HG02678 (cell line): ENCODE measurements at regions not wholly inside any gene's neighbourhood (a gene's known extent, or its start where the extent isn't known, plus 50 kb on each side); places are given as distances from the start of the nearest gene placed in this dataset.

ENCODE experiments used
- ATAC-seq: cut with Tn5 transposase; IDR thresholded peaks from one replicate; pipeline ENCODE4 v1.9.1; 2021; ENCODE audit warnings: mild to moderate bottlenecking, moderate library complexity; ENCODE audit not compliant: unreplicated experiment

DNA sequence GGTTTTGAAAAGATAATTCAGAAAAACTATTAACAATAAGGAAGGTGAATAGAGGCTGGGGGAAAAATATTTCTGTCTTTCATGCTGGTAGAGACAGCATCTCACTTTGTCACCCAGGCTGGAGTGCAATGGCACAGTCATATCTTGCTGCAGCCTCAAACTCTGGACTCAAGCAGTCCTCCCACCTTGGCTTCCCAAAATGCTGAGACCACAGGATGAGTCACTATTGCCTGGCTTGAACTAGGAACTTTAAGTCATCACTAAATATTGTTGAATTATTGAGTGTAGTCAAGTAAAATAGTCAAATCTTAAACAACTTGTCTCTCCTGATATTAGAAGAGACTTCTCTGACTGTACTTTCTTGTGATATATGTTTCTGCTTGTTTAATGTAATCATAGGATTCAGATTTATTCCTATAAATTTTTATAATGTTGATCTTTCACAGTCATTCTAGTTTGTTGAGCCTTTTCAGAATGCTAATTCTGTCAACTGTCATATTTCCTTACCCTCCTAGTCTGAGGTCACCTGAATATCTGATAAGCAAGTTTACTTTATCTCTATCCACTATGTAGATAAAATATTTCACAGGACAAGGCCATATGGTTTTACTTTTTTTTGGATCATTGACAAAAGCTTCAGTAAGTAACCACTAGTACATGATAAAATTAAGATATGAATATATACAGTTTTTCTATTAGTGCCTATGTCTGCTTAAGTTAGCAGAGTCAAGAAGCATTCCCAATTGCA is 1696.5 kb downstream of the MAT2B start:
- no peak for ATAC-seq

DNA sequence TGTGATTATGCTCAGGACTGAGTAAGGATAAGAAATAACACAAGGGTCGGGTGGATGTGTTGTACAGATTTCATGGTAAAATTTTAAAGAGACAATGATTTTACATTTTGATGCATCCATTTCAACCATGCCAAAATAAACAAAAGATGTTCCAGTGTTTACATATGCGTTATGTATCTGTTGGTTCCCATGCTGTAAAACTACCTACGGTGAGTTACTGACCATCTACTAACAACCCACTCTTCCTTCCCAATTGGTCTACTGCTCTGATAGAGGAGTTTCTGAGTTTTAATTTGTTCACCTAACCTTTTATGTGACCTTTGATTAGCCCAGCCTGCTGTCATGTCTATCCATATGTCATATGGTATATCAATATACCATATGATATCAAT is 1697.1 kb downstream of the MAT2B start:
- no peak for ATAC-seq

DNA sequence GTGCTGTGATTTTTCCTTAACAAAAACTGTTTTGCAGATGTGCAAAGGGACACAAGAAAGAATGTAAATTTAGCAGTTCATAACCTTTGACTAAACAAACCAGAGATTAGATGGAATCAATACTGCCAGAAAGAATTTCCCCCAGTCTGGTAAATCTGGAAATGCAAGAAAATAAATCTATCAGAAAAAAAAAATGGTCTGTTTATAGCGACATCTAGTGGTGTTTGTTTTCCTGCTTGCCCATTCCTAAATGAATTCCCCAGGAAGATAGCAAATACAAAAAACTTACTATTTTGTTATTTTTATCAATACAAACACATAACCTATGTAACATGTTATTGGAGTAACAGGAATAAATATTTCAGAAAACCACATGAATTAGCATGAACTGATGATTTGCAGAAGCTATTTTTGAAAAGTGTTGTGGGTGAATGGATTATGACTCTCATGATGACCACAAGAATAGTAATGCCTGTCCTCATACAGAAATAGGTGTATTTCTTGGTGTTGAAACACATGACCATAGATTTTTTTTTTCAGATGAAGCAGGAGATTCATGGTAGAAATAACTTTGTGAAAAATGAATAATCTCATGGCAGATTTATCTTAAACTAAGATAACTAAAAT is 1703.8 kb downstream of the MAT2B start:
- no peak for ATAC-seq

DNA sequence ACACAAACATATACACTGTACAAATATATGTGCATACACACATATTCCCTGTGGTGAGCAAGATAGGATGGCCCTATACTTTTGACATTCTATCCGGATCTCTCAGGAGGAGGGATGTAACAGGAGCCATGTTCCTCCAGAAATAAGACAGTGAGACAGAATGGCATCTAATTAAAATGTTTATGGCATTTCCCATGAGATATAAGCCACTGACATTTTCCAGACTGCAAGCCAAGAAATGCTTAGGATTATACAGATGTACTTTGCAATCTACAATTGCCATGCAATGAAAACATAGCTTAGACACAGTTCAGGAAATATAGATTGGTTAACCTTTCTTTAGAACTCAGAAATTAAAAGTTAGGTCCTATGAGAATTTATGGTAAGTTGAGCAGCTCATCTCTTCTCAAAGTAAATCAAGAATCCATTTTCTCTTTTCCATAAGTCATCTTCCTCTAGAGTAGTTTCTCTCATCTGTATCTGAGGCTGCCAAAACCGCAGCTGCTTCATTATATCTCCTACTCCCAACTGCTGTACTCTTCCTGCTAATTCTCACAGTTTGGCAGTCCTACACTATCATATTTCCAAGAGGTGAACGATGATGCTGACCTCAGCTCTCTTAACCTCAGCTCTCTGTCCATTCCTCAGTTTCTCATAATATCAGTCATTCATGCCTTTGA is 1719.1 kb downstream of the MAT2B start:
- ATAC-seq, result no peak

DNA sequence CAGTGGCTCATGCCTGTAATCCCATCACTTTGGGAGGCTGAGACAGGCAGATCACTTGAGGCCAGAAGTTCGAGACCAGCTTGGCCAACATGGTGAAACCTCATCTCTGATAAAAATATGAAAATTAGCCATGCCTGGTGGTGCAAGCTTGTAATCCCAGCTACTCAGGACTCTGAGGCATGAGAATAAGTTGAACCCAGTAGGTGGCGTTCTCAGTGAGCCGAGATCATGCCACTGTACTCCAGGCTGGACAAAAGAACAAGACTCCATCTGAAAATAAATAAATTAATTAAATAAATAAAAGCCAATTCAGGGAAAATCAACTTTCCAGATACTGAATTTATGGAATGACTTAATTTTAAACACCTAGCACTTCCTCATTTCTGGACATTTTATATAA is 1722.1 kb downstream of the MAT2B start:
- no peak for ATAC-seq

DNA sequence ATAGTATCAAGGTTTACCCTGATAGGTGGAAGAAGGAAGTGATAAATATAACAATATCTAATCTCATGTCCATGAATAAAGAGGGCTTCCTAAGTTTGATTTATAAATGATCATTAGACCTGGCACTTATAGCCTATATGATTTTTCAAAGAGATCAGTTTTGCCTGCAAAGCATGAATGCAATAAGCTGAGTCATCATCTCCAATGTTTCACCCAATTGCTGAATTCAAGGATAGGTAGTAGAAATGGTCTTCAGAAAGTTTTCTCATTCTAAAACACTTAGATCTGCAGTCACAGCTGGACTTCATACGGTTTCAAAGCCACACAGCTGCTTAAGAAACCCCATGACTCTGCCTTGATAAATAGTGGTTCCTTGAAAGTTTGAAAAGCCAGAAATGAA is 1722.8 kb downstream of the MAT2B start:
- ATAC-seq, result no peak

DNA sequence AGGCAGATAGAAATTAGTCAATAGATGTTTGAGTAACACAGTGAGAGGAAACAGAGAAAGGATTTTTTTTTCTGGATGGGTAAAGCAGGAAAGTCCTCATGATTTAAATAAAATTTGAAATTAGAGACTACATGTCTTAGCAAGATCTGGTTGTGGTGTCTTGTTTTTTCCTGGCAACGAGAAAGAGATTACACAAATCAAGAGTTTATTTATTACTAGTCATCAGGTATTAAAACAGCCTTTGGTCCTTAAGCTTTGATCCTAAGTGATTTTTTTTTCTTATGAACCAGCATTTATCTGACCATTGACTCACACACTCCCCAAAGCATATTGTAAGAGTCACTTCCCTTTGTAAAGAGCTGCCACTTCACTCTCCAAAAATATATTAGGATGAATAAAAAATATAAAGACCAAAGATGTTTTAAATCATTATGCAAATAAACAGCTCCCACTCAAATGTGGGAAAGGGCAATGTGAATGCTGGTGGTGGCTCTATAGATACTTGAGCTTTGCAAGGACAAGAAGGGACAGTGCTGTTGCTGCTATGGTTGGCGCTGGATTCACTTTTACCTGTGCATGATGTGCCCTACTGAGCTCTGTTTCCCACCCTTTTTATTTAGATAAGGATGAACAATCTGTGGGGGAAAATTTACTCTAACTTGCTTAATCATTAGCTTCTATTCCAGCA is 1726.5 kb downstream of the MAT2B start:
- no peak for ATAC-seq

DNA sequence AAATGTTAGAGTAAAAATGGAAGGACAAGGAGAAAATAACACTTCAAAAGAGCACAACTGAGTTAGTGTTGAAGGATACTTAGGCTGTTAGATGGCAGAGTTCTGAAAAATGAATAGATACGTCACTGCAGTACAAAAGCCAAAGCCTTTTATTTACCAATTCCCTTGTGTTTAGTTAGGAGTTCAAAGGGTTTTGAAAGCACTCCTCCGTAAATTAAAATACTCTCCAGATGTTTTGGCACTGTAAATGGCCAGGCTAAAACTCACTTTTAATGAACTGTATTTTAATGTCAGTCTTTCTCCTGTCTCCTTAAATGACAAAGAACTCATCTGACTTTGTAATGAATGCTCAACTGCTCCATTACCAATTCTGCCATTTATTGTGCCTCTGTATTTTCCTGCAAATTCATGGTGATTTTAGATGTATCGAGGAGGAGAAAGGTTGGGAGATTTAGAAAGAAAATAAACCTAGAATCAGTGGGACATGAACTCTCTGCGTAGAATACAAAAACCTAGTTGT is 1727.2 kb downstream of the MAT2B start:
- ATAC-seq, result no peak

DNA sequence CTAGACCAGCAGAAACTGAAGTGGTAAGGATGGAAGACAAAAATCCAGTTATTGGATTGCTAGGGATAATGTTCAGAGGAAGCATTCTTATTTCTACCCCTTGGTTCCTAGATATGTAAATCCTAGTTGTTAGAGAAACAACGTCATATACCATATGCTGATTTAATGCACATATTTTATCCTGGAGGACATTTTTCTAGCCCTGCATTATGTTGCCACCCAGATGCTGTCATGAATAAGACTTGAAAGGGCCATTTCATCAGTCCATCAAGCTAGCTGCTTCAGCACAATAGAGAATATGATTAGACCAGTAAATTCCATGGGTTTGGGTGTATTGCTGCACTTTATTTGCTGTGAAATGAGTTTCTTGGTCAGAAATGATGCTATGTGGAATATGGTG is 1736.4 kb downstream of the MAT2B start:
- no peak for ATAC-seq

DNA sequence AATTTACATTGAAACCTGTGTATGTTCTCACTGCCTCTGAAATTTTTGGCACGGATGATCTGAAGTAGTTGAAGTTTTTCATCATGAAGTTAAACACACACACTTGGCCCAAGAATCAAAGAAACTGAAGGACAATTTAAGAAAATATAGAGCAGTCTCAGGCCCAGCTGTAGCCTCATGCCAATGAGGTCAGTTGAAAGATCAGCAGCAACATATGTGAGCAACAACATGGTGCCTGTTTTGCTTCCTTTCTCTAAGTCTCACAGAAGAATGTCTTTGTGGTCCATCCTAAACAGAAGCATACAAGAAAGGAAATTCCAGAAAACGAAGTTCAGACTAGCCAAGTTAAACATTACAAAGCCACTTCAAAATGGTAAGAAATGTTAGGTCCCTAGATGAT is 1737.2 kb downstream of the MAT2B start:
- no peak for ATAC-seq

DNA sequence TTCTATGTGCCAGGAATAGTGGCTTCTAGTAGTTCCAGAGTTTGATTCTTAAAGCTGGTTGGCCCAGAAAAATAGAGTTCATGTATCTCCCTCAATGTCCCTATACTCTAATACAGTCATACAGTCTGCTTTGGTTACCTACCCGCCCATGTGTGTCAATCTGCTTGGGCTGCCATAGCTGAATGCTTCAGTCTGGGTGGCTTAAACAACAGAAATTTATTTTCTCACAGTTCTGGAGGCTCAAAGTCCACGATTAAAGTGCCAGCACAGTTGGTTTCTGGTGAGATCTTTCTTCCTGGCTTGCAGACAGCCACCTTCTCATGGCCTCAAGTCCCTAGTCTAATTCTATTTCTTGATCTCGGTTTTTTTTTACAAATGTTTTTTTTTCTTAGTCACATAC is 1739.0 kb downstream of the MAT2B start:
- no peak for ATAC-seq

DNA sequence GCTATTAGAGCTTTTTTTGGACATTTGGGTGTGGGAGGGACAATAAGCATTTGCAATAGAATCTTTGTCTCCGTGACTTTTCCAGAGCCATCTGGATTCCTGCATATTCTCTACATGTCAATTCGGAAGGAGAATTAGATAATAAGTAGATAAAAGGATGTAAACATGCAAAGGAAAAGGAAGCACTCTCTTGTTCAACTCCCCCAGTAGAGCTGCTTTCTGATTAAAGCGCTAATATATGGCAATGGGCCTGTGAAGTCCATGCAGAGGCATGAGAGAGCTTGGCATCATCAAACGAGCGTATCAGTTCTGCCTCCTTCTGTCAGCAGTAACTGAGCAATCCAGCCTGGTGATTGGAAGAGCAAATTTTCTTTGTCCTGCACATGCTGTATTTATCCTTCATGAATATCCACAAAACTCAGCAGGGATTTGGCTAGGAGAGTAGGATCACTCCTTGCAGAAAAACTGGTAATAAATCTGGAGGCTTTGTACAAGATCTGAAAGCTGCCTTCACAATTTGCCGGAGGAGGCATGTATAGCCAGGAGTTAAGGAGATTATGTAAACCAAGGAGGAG is 1752.9 kb downstream of the MAT2B start:
- ATAC-seq, result no peak

DNA sequence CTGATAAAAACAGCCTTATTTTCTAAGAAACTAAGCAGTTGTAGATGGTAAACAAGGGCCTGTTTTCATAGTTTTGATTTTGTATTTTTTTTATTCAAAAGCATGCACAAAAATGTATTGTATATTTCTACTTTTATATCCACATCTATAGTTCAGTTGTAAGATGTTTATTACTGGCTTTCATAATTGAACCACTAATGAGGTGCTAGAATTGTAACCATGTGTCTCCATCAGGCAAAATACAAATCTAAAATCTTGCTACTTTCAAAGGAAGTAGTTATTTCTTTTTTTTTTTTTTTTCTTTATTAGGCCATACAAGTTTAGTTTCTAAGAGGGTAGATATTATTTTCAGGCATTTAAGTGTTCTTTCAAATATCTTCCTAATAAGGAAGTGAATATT is 1755.0 kb downstream of the MAT2B start:
- no peak for ATAC-seq

DNA sequence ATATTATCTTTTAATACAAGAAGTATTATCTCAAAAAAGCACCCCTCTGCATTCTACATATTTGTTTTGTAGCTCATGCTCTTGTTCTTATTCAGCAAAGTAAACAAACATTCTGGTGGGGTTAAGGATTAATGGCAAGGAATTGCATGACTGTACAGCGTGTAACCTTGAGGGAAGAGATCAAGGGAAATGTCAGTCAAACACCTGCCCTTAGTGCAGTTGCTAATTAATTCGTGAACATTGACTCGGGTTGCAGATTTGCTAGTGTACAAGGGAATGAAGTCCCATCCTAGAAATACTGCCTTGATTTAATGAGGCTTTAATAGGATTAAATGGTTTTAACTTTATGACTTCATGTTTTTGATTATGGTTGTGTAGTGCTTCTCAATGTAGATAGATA is 1758.1 kb downstream of the MAT2B start:
- no peak for ATAC-seq

DNA sequence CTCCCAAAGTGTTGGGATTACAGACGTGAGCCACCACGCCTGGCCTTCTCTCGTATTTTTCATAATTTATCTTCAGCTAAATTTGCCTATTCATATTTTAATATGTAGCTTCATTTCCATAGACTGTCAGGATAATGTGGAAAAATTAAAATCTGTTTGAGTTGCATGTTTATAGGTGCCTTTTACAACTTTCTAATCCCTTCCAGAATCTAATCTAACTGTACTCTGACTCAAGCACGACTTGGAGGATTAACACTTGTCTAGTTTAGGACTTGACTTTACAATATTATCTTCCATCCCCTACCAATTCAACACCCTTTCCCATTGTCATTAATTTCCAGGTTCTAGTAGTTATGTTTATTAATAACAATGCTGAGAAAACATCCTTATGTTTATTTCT is 1761.5 kb downstream of the MAT2B start:
- no peak for ATAC-seq

DNA sequence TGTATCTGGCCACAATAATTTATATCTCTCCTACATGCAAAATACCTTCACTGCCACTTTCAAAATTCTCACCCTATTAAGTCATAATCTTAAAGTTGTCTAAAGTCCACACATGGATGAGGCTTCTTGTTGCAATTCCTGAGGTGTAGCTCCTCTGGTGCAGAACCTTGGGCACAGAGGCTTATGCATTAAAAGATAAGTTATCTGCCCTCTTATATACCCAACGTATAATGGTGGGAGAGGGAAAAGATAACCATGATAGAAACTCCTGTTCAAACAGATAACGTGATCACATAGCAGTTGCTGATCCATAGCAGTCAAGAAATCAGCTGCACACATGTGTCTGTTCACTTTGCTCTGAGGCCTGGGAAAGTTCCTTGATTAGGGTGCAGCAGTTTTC is 1767.0 kb downstream of the MAT2B start:
- ATAC-seq, result no peak

DNA sequence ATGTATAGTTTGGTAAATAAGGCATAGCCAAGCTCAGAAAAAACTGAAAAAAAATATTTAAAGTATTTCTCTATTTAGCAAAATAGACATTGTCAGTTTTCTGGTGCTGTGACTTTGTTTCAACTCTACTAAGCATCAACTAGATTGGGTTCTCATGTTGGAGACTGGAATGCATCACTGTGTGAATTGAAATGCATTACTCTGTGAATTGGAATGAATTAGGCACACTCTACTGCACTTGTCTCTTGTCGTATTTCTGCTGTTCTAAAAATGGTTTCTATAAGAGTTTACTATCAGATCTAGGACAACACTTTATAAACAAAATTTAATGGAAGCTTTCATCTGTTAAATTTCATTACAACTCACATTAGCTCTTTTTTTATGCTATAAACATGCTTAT is 1772.2 kb downstream of the MAT2B start:
- ATAC-seq, result no peak

DNA sequence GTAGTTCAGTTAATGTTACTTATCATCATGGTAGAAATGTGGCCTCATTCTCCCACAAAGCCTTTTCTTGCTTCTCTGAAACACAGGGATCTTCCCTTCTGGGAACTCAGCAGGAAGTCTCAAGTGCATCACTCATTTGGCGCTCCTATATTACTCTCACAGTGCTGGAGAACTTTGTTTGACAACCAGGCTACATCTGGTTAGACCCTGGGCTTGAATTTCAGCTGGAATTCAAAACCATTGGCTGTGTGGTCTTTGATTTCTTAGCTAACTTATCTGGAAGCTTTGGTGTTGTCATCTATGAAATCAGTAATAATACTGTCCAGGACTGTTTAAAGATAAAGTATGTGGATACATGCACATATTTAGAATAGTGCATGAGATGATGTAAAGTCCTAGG is 1777.1 kb downstream of the MAT2B start:
- ATAC-seq, result no peak

DNA sequence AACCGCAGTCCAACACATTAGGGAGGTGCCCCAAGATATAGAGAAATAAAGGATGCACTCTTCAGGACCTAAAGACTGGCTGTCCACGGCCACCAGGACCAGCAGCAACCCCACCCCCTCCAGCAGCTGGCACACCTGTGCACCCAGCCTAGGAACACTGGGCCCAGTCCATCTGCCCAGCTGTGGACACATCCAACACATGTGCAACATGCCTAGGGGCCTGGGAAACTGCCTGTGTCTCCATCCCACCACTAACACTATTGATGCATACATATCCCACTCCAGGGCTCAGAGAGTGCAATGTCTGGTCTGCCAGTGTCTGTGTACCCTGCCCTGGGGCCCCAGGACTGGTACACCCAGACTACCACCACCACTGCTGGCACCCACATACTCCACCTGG is 1781.3 kb downstream of the MAT2B start:
- no peak for ATAC-seq

DNA sequence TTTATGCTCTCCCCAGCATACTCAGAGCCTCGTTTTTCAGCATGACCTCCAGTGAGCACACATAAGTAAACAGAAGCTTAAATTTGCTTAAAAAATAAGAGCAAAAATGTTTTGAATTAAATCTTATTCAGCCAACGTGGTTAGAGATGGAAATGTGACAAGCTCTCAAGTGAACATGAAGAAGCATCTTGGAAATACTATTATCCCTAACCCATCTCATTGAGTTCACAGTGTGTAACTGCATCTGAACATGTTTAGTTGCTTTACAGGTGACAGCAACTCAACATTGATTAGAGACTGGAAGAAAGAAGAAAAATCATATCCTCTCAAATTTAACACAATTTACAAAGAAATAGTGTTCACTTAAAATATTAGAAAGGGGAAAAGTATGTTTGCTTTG is 1785.1 kb downstream of the MAT2B start:
- ATAC-seq, result no peak
